Activated T-cell treated with anti-CD3 and anti-CD28 coated beads, Interleukin-2, amount 50 U/mL, for 24 hours (primary cell): ENCODE measurements at regions not wholly inside any gene's neighbourhood (a gene's known extent, or its start where the extent isn't known, plus 50 kb on each side); places are given as distances from the start of the nearest gene placed in this dataset.
"Not testable (repeated sequence)": the region's sequence is repeated elsewhere in the genome, so short reads cannot be mapped to it uniquely, and the experiment has no call there.

Experiments
- DNase-seq: peaks from one replicate; pipeline ENCODE4 v3.0.0-alpha.2; 2020
- H3K27ac Mint-ChIP-seq: 2 replicates; pipeline ENCODE4 v1.8.0; 2020; ENCODE audit warnings: mild to moderate bottlenecking, mixed read lengths
- H3K27me3 Mint-ChIP-seq: 2 replicates; pipeline ENCODE4 v1.8.0; 2020; ENCODE audit warnings: mixed read lengths
- H3K36me3 Mint-ChIP-seq: 2 replicates; pipeline ENCODE4 v1.8.0; 2020; ENCODE audit warnings: low read depth, mixed read lengths
- H3K4me1 Mint-ChIP-seq: 2 replicates; pipeline ENCODE4 v1.8.0; 2020; ENCODE audit warnings: low read depth, mixed read lengths
- H3K4me3 Mint-ChIP-seq: 2 replicates; pipeline ENCODE4 v1.8.0; 2020; ENCODE audit warnings: mild to moderate bottlenecking, moderate library complexity, mixed read lengths
- H3K9me3 Mint-ChIP-seq: 2 replicates; pipeline ENCODE4 v1.8.0; 2020; ENCODE audit warnings: mixed read lengths

DNA sequence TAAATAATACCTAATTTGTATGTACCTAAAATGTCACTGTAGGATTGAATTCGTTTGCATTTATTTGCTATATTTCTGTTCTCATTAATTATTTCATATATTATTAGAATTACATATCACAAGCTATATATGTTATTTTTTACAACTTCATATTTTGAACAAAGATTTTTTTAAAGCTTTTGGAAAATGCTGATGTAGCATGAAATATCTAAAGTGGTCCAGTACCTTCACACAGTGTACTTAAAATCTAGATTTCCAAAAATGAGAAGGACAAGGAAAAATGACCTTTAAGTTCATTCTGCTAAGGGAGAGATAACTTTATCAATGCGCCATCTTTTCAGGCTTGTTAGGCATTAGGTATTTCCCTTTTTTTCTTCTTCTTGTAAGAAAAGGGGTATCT lies 71.8 kb downstream of the LARP7 start:
- no peak overlapping the region for H3K4me3 Mint-ChIP-seq
- H3K9me3 Mint-ChIP-seq, result no peaks in the 10 kb centered on the region
- no peaks in the 10 kb centered on the region for H3K36me3 Mint-ChIP-seq
- H3K27me3 Mint-ChIP-seq, result peaks cover 53% of the 10 kb centered on the region
- DNase-seq, result no peak
- peaks cover 19% of the 10 kb centered on the region for H3K4me1 Mint-ChIP-seq
- H3K27ac Mint-ChIP-seq, result no peak overlapping the region

DNA sequence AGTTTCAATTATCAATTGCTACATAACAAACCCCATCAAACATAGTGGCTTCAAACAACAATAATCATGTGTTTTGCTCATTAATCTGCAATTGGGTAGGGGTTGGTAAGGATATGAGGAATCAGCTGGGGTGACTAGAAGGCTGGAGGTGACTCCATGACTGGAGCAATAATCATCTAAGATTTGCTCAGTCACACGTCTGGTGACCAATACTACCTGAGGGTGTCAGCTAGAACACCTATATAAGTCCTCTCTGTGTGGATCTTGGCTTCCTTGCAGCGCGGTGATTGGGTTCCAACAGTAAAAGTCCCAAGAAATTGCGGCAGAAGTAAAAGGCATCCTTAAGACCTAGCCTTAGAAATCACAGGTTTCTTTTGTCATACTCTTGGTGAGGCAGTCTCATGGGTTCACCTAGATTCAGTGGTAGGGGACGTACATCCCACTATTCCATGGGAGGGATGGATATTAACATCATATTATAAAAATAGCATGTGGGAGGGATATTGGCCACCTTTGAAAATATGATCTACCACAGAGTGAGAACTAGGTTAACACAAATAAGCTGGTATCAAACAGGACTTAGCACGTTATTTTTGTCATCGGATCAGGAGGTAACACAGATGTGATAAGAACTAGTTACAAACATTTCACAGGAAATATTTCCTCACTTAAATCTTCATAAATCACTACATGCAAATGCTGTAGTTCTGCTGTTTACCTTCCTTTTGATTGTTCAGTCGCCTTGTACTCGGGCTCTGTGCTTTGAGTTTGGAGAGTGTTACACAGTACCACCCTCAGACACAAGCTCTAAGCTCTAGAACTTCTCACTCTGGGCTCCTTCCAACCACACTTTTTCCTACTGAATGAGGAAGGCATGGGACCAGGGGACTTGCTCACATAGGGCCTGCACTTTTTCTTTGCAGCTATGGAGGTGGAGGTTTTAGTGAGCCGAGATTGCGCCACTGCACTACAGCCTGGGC lies 78.3 kb downstream of the LARP7 start:
- H3K36me3 Mint-ChIP-seq, result no peaks in the 10 kb centered on the region
- peaks cover 30% of the 10 kb centered on the region for H3K27me3 Mint-ChIP-seq
- H3K27ac Mint-ChIP-seq, result no peak overlapping the region
- no peak for DNase-seq
- H3K4me1 Mint-ChIP-seq, result no peaks in the 10 kb centered on the region
- no peak overlapping the region for H3K4me3 Mint-ChIP-seq
- H3K9me3 Mint-ChIP-seq, result no peaks in the 10 kb centered on the region

DNA sequence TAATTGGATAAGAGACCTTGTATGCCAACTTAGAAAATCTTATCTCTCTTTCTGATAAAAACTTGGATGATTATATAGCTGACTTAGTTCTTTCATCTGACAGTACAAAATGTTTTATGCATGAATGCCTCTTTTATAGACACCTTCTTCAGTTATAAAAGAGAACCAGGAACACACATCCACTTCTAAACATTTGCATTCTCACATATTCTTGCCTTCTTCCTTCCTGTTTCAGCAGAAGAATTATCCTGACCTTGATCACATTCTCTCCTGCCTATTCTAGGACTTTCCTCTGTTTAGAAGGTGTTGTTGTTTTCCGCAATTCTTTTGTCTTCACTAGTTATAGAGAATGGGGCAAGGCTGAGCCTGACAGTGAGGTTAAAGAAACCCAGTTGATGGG lies 80.9 kb downstream of the LARP7 start:
- Mint-ChIP-seq H3K27me3 (peaks cover 39% of the 10 kb centered on the region), H3K4me3 (no peak overlapping the region), H3K36me3 (no peaks in the 10 kb centered on the region), H3K4me1 (no peaks in the 10 kb centered on the region), H3K27ac (no peak overlapping the region), H3K9me3 (no peaks in the 10 kb centered on the region)
- no peak for DNase-seq

DNA sequence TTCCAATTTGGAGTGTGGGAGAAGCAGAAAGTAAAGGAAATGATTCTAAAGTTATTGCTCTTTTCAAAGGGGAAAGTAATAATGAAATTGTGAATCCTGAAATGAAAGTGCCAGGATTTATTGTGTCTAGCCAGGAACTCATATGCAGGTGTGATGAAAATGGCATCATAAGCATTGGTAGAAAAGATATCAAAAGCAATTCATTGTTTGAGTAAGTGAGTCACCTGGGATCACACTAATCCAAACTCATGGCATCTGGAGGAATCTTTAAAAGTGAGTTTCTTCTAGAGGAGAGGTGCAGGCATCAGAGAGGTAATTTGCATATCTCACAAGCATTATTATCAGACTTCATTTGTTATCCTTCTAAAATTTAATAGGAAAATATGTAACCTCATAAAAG lies 84.7 kb downstream of the LARP7 start:
- Mint-ChIP-seq H3K27me3 (peaks cover 30% of the 10 kb centered on the region), H3K36me3 (no peaks in the 10 kb centered on the region), H3K4me1 (no peaks in the 10 kb centered on the region), H3K27ac (no peak overlapping the region), H3K9me3 (no peaks in the 10 kb centered on the region), H3K4me3 (no peak overlapping the region)
- no peak for DNase-seq

DNA sequence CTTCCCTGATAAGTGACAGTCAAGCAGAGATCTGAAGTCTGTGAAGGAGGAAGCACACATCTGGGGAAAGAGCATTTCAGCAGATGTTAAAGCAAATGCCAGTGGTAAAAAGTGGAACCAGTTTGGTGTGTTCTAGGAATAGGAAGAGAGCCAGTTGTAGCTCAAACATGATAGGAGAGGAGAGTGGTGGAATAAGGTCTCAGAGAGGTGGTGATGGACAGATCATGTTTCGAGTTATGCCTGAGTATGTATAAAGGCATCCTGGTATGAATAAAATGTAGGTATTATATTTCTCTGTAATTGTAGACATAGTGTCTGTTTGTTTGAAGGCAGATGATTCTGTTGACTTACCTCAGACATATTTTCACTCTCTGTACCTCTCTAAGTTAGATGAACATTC lies 89.1 kb downstream of the LARP7 start:
- Mint-ChIP-seq H3K36me3 (no peaks in the 10 kb centered on the region), H3K9me3 (no peaks in the 10 kb centered on the region), H3K4me3 (no peak overlapping the region), H3K4me1 (no peaks in the 10 kb centered on the region), H3K27ac (no peak overlapping the region), H3K27me3 (peaks cover 15% of the 10 kb centered on the region)
- no peak for DNase-seq

DNA sequence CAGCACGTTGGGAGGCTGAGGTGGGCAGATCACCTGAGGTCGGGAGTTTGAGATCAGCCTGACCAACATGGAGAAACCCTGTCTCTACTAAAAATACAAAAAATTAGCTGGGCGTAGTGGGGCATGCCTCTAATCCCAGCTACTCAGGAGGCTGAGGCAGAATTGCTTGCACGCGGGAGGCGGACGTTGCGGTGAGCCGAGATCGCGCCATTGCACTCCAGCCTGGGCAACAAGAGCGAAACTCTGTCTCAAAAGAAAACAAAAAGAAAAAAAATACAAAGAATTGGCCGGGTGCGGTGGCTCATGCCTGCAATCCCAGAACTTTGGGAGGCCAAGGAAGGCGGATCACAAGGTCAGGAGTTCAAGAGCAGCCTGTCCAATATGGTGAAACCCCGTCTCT lies 90.8 kb downstream of the LARP7 start:
- not testable (repeated sequence) for H3K4me1 Mint-ChIP-seq, H3K4me3 Mint-ChIP-seq, H3K27ac Mint-ChIP-seq, H3K9me3 Mint-ChIP-seq, H3K27me3 Mint-ChIP-seq, H3K36me3 Mint-ChIP-seq, DNase-seq

DNA sequence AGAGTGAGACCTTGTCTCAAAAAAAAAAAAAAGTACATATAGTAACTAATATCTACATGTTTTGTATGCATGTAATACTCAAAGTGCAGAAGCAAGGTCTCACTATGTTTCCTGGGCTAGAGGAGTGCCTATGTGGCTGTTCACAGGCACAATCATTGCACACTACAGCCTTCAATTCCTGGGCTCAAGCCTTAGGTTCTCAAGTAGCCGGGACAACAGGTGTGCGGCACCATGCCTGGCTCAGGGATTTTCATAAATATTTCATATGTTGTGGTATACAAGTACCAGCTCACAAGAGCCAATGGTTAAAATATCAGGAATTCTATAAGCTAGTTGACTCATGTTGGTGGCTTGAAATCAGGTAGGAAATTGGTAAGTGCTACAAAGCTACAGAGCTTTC lies 94.8 kb downstream of the LARP7 start:
- peaks cover 11% of the 10 kb centered on the region for H3K4me1 Mint-ChIP-seq
- H3K4me3 Mint-ChIP-seq, result no peak overlapping the region
- H3K27ac Mint-ChIP-seq, result no peak overlapping the region
- no peaks in the 10 kb centered on the region for H3K36me3 Mint-ChIP-seq
- DNase-seq, result no peak
- no peaks in the 10 kb centered on the region for H3K9me3 Mint-ChIP-seq
- H3K27me3 Mint-ChIP-seq, result no peaks in the 10 kb centered on the region

DNA sequence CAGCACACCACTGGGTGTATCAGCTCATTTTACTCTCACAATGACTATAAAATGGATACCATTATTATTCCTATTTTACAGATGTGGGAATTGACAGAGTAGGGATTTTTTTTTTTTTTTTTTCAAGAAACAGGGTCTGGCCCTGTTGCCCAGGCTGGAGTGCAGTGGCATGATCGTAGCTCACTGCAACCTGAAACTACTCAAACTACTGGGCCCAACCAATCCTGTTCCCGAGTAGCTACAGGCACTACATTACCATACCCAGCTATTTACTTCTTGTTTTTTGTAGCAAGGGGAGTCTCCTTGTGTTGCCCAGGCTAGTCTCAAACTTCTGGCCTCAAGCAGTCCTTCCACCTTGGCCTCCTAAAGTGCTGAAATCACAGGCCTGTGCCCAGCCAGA lies 95.2 kb downstream of the LARP7 start:
- no peaks in the 10 kb centered on the region for H3K9me3 Mint-ChIP-seq
- no peak for DNase-seq
- no peaks in the 10 kb centered on the region for H3K36me3 Mint-ChIP-seq
- no peak overlapping the region for H3K27ac Mint-ChIP-seq
- peaks cover 14% of the 10 kb centered on the region for H3K4me1 Mint-ChIP-seq
- H3K27me3 Mint-ChIP-seq, result no peaks in the 10 kb centered on the region
- no peak overlapping the region for H3K4me3 Mint-ChIP-seq

DNA sequence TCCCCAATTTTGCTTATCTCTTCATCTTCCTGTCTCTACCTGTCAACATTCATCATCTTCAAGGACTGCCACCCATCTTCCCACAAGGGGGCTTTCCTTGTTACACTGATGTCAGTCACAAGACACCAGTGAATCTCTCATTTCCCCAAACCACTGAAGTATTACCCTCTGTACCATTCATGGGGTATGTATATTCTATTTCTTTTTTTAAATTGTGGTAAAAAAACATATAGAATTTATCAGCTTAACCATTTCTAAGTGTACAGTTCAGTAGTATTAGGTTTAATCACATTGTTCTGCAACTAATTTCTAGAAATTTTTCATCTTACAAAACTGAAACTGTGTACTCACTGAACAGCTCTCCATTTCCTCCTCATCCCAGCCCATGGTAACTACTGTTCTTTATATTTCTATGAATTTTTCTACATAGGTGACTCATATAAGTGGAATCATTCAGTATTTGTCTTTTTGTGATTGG lies 98.6 kb downstream of the LARP7 start:
- Mint-ChIP-seq H3K4me3 (no peak overlapping the region), H3K27ac (peak overlapping the region; percentile 75), H3K4me1 (peaks cover 17% of the 10 kb centered on the region), H3K36me3 (no peaks in the 10 kb centered on the region), H3K9me3 (no peaks in the 10 kb centered on the region), H3K27me3 (no peaks in the 10 kb centered on the region)
- no peak for DNase-seq

DNA sequence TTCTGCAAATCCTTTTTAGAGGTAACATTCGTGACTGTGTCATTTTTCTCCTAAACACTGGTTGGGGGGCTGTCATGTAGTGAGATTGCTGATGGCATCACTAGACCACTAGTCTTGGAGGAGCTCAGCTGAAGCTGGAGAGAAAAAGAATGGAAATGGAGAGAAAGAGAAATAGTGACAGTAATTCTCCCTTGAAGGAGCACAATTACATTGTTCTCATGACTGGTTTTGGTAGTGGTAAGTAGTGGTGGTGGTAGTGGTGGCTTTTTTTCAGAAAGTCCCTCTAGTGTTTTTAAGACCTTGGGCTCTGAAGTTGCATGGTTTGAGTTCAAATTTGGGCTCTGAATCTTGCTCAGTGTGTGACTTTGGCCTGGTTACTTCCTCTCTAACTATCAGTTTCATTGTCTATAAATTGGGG lies 99.8 kb downstream of the LARP7 start:
- no peak overlapping the region for H3K4me3 Mint-ChIP-seq
- H3K4me1 Mint-ChIP-seq, result peaks cover 17% of the 10 kb centered on the region
- no peaks in the 10 kb centered on the region for H3K9me3 Mint-ChIP-seq
- peak overlapping the region; percentile 75 for H3K27ac Mint-ChIP-seq
- H3K27me3 Mint-ChIP-seq, result no peaks in the 10 kb centered on the region
- H3K36me3 Mint-ChIP-seq, result no peaks in the 10 kb centered on the region
- no peak for DNase-seq

DNA sequence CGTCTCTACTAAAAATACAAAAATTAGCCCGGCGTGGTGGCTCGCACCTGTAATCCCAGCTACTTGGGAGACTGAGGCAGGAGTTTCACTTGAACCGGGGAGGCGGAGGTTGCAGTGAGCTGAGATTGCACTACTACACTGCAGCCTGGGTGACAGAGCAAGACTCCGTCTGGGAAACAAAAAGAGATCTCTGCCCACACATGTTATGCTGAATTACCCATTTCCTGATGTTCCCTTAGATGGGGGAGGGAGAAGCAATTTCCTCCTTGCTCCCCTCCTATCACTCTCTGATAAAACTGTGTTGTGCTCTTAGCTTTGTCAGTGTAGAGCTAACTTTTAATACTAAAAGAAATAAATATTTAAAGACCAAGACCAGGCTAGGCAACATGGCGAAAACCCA lies 102.5 kb downstream of the LARP7 start:
- Mint-ChIP-seq H3K27me3 (no peaks in the 10 kb centered on the region), H3K4me1 (peaks cover 17% of the 10 kb centered on the region), H3K9me3 (no peaks in the 10 kb centered on the region), H3K36me3 (no peaks in the 10 kb centered on the region), H3K4me3 (no peak overlapping the region), H3K27ac (no peak overlapping the region)
- no peak for DNase-seq

DNA sequence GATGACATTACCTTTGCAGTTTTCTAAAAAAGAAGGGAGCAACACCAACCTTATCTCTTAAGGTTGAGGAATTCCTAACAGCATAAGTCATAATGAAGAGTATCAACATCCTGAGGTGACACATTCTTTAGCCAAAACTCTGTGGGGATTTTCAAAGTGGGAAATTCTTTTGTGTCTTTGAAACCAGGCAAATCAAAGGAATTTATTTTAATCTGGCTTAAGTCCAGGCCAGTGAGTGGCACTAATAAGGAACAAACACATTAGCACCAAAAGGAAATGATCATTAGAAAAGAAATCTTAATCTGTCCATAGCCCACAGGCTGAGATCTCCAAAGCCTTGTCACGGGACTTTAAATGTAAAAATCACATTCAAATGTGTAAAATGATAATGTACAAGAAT lies 110.1 kb downstream of the LARP7 start:
- peaks cover 22% of the 10 kb centered on the region for H3K27me3 Mint-ChIP-seq
- H3K4me1 Mint-ChIP-seq, result no peaks in the 10 kb centered on the region
- H3K36me3 Mint-ChIP-seq, result no peaks in the 10 kb centered on the region
- no peak overlapping the region for H3K4me3 Mint-ChIP-seq
- H3K27ac Mint-ChIP-seq, result no peak overlapping the region
- DNase-seq, result no peak
- H3K9me3 Mint-ChIP-seq, result no peaks in the 10 kb centered on the region

DNA sequence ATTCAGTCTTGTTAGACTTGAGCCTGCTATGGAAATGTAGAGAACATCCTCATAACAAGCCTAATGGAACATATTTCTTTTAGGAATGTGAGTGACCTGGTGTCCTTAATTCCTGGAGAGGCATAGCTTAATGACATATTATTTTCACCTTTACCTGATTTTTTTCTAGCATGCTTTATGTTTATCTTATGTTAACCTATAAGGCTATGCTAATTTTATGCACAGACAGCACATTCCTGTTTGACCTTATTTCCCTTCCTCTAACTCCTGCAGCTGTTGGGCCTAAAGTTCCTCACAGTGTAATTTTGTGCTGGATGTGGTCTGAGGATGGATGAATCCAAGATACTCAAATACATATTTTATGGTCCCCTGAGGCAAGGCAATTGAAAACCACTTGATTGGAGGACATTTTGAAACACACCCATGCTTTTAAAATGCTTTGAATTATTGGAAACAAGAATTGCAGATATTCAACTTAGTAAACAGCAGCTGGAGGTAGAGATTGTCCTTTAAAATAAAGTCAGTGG lies 111.5 kb downstream of the LARP7 start:
- Mint-ChIP-seq H3K27me3 (peaks cover 25% of the 10 kb centered on the region), H3K36me3 (no peaks in the 10 kb centered on the region), H3K4me3 (no peak overlapping the region), H3K27ac (no peak overlapping the region), H3K9me3 (no peaks in the 10 kb centered on the region), H3K4me1 (no peaks in the 10 kb centered on the region)
- DNase-seq, result no peak

DNA sequence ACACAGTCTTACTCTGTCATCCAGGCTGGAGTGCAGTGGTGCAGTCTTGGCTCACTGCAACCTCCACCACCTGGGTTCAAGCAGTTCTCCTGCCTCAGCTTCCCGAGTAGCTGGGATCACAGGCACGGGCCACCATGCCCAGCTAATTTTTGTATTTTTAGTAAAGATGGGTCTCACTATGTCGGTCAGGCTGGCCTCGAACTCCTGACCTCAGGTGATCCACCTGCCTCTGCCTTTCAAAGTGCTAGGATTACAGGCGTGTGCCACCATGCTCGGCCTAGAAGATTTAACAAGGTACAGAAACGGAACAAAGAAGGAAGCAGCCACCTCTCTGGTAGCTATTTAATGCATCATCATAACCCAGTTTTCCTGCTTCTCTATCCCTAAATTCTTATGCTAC lies 113.8 kb downstream of the LARP7 start:
- not testable (repeated sequence) for DNase-seq, H3K36me3 Mint-ChIP-seq, H3K4me3 Mint-ChIP-seq, H3K27ac Mint-ChIP-seq, H3K4me1 Mint-ChIP-seq, H3K9me3 Mint-ChIP-seq
- H3K27me3 Mint-ChIP-seq, result peaks cover 20% of the 10 kb centered on the region

DNA sequence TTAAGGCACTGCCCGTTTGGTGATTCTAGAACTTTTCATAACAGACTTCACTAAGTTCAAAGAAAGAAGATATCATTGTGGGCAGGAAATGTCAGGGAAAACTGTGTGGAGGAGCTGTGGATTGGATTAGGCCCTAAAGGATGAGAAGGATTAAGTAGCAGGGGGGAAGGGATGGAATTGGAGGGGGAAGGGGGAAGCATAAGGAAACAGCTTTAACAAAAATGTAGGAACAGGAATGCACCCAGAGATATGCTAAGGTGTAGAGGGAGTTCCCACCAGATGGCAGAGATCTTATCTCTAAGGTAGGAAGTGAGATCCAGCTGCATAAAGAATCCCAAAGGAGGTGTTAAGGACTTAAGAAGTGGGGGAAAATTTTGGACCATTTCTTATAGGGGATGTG lies 114.5 kb downstream of the LARP7 start:
- no peak overlapping the region for H3K4me3 Mint-ChIP-seq
- DNase-seq, result no peak
- H3K4me1 Mint-ChIP-seq, result no peaks in the 10 kb centered on the region
- no peak overlapping the region for H3K27ac Mint-ChIP-seq
- no peaks in the 10 kb centered on the region for H3K36me3 Mint-ChIP-seq
- H3K27me3 Mint-ChIP-seq, result peaks cover 18% of the 10 kb centered on the region
- H3K9me3 Mint-ChIP-seq, result no peaks in the 10 kb centered on the region
